ENCODE measurements at regions not wholly inside any gene's neighbourhood (a gene's known extent, or its start where the extent isn't known, plus 50 kb on each side); places are given as distances from the start of the nearest gene placed in this dataset.
"Not testable (repeated sequence)": the region's sequence is repeated elsewhere in the genome, so short reads cannot be mapped to it uniquely, and the experiment has no call there.

GRCh38 chr4:72689923-72690322, 120.9 kb upstream of the ADAMTS3 start:
- POLR2A ChIA-PET: no interaction called here
- ATAC-seq (no peak), DNase-seq (ENCODE audit: low spot score) (no peak)
- CTCF ChIA-PET: no interaction called here
- Mint-ChIP-seq H3K27ac (no peak overlapping the region), H3K4me3 (no peak overlapping the region), H3K9me3 (peaks cover 18% of the 10 kb centered on the region), H3K4me1 (no peaks in the 10 kb centered on the region), H3K36me3 (no peaks in the 10 kb centered on the region), H3K27me3 (ENCODE audit: low read depth) (no peaks in the 10 kb centered on the region)
- TF ChIP-seq MLX (CRISPR knock-in tag; IDR thresholded peaks at IDR 0.05) (no peak), FOXP4 (CRISPR knock-in tag; IDR thresholded peaks at IDR 0.05) (no peak), USF2 (CRISPR knock-in tag; IDR thresholded peaks at IDR 0.05) (no peak), ZNF219 (CRISPR knock-in tag; IDR thresholded peaks at IDR 0.05; ENCODE audit: borderline replicate concordance) (no peak)

GRCh38 chr4:72686390-72686789, 117.4 kb upstream of the ADAMTS3 start:
- CTCF ChIA-PET, POLR2A ChIA-PET, H3K27ac Mint-ChIP-seq: not testable (repeated sequence)

GRCh38 chr4:72679666-72680065, 110.6 kb upstream of the ADAMTS3 start:
- ChIA-PET POLR2A (no interaction called here), CTCF (no interaction called here)
- ATAC-seq: peak; percentile 95
- TF ChIP-seq SMAD4 (CRISPR knock-in tag; IDR thresholded peaks at IDR 0.05): no peak
- no peak for TF ChIP-seq MAX (CRISPR knock-in tag; IDR thresholded peaks at IDR 0.05)
- TF ChIP-seq TEAD4 (CRISPR knock-in tag; IDR thresholded peaks at IDR 0.05): no peak
- TF ChIP-seq MLX (CRISPR knock-in tag; IDR thresholded peaks at IDR 0.05): no peak
- no peak for TF ChIP-seq E2F5 (CRISPR knock-in tag; IDR thresholded peaks at IDR 0.05)
- TF ChIP-seq ZNF425 (CRISPR knock-in tag; conservative IDR thresholded peaks at IDR 0.05): no peak
- TF ChIP-seq ATF1 (CRISPR knock-in tag; IDR thresholded peaks at IDR 0.05): no peak
- TF ChIP-seq NR3C1 (CRISPR knock-in tag; conservative IDR thresholded peaks at IDR 0.05; ENCODE audit: low read depth): no peak
- no peak for TF ChIP-seq ATF3 (CRISPR knock-in tag; conservative IDR thresholded peaks at IDR 0.05)
- no peak for TF ChIP-seq AR (CRISPR knock-in tag; IDR thresholded peaks at IDR 0.05)
- TF ChIP-seq CREB1 (CRISPR knock-in tag; IDR thresholded peaks at IDR 0.05): no peak
- TF ChIP-seq NR2C2 (CRISPR knock-in tag; IDR thresholded peaks at IDR 0.05): no peak
- TF ChIP-seq GABPB1 (CRISPR knock-in tag; IDR thresholded peaks at IDR 0.05): no peak
- Mint-ChIP-seq H3K4me1 (peaks cover 14% of the 10 kb centered on the region), H3K4me3 (no peak overlapping the region), H3K36me3 (peaks cover 7% of the 10 kb centered on the region; the same call in 1 of the 2 replicates), H3K27ac (no peak overlapping the region), H3K27me3 (ENCODE audit: low read depth) (no peaks in the 10 kb centered on the region), H3K9me3 (peaks cover 40% of the 10 kb centered on the region)
- DNase-seq (ENCODE audit: low spot score): peak; percentile 52

More at GRCh38 chr4:72686390-72686789, 117.4 kb upstream of the ADAMTS3 start:
- H3K27me3 Mint-ChIP-seq (ENCODE audit: low read depth); ATAC-seq; H3K4me1 Mint-ChIP-seq; H3K4me3 Mint-ChIP-seq; H3K36me3 Mint-ChIP-seq; DNase-seq (ENCODE audit: low spot score): not testable (repeated sequence)
- peaks cover 42% of the 10 kb centered on the region for H3K9me3 Mint-ChIP-seq

Measured in WTC11 (cell line).